ENCODE measurements at regions not wholly inside any gene's neighbourhood (a gene's known extent, or its start where the extent isn't known, plus 50 kb on each side); places are given as distances from the start of the nearest gene placed in this dataset.
"Not testable (repeated sequence)": the region's sequence is repeated elsewhere in the genome, so short reads cannot be mapped to it uniquely, and the experiment has no call there.

GRCh38 chr4:55269995-55270394 is 76.0 kb upstream of the SRD5A3 start:
- H3K4me3 ChIP-seq (ENCODE audit: low read depth, low read length) = no peak overlapping the region
- TF ChIP-seq, protein P1, sequence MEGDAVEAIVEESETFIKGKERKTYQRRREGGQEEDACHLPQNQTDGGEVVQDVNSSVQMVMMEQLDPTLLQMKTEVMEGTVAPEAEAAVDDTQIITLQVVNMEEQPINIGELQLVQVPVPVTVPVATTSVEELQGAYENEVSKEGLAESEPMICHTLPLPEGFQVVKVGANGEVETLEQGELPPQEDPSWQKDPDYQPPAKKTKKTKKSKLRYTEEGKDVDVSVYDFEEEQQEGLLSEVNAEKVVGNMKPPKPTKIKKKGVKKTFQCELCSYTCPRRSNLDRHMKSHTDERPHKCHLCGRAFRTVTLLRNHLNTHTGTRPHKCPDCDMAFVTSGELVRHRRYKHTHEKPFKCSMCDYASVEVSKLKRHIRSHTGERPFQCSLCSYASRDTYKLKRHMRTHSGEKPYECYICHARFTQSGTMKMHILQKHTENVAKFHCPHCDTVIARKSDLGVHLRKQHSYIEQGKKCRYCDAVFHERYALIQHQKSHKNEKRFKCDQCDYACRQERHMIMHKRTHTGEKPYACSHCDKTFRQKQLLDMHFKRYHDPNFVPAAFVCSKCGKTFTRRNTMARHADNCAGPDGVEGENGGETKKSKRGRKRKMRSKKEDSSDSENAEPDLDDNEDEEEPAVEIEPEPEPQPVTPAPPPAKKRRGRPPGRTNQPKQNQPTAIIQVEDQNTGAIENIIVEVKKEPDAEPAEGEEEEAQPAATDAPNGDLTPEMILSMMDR (IDR thresholded peaks at IDR 0.05; ENCODE audit: low read depth, low read length) = no peak
- no peak for TF ChIP-seq MYC (IDR thresholded peaks at IDR 0.05; ENCODE audit: low read depth, low read length)
- TF ChIP-seq, protein P2, sequence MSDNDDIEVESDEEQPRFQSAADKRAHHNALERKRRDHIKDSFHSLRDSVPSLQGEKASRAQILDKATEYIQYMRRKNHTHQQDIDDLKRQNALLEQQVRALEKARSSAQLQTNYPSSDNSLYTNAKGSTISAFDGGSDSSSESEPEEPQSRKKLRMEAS (IDR thresholded peaks at IDR 0.05; ENCODE audit: low read depth, low read length) = no peak
- no peak for TF ChIP-seq POLR2A (IDR thresholded peaks at IDR 0.05; ENCODE audit: extremely low read depth, insufficient read length)
- DNase-seq (ENCODE audit: low read depth) = no peak

GRCh38 chr4:55270481-55270880 is 75.6 kb upstream of the SRD5A3 start:
- TF ChIP-seq POLR2A (IDR thresholded peaks at IDR 0.05; ENCODE audit: extremely low read depth, insufficient read length) (no peak), MYC (IDR thresholded peaks at IDR 0.05; ENCODE audit: low read depth, low read length) (no peak)
- TF ChIP-seq, protein P1 (IDR thresholded peaks at IDR 0.05; ENCODE audit: low read depth, low read length) = no peak
- TF ChIP-seq, protein P2 (IDR thresholded peaks at IDR 0.05; ENCODE audit: low read depth, low read length) = no peak
- no peak overlapping the region for H3K4me3 ChIP-seq (ENCODE audit: low read depth, low read length)
- no peak for DNase-seq (ENCODE audit: low read depth)

DNA sequence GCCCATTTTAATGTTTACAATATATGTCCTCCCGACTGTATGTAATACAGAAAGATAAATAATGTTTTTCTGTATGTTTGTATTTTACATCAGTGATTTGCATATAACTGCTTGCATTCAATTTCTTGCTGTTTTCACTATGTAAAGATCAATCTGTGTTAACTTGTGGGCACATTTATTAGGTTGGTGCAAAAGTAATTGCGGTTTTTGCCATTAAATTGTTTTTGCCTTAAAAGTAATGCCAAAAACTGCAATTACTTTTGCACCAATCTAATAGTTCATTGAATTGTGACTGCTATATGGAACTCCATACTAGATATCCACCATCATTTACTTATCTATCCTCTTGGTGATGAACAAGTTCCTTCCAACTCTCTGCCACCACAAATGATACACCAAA is 73.9 kb upstream of the SRD5A3 start:
- no peak overlapping the region for H3K4me3 ChIP-seq (ENCODE audit: low read depth, low read length)
- DNase-seq (ENCODE audit: low read depth) = no peak
- TF ChIP-seq MYC (IDR thresholded peaks at IDR 0.05; ENCODE audit: low read depth, low read length) (no peak), POLR2A (IDR thresholded peaks at IDR 0.05; ENCODE audit: extremely low read depth, insufficient read length) (no peak)
- TF ChIP-seq, protein P2 (IDR thresholded peaks at IDR 0.05; ENCODE audit: low read depth, low read length) = no peak
- TF ChIP-seq, protein P1 (IDR thresholded peaks at IDR 0.05; ENCODE audit: low read depth, low read length) = no peak

GRCh38 chr4:55272589-55272988 is 73.5 kb upstream of the SRD5A3 start:
- no peak for DNase-seq (ENCODE audit: low read depth)
- no peak overlapping the region for H3K4me3 ChIP-seq (ENCODE audit: low read depth, low read length)
- TF ChIP-seq POLR2A (IDR thresholded peaks at IDR 0.05; ENCODE audit: extremely low read depth, insufficient read length) = no peak
- no peak for TF ChIP-seq MYC (IDR thresholded peaks at IDR 0.05; ENCODE audit: low read depth, low read length)
- TF ChIP-seq, protein P2 (IDR thresholded peaks at IDR 0.05; ENCODE audit: low read depth, low read length) = no peak
- TF ChIP-seq, protein P1 (IDR thresholded peaks at IDR 0.05; ENCODE audit: low read depth, low read length) = no peak

GRCh38 chr4:55277011-55277410 is 69.0 kb upstream of the SRD5A3 start:
- no peak for DNase-seq (ENCODE audit: low read depth)
- TF ChIP-seq POLR2A (IDR thresholded peaks at IDR 0.05; ENCODE audit: extremely low read depth, insufficient read length) (no peak), MYC (IDR thresholded peaks at IDR 0.05; ENCODE audit: low read depth, low read length) (no peak)
- TF ChIP-seq, protein P1 (IDR thresholded peaks at IDR 0.05; ENCODE audit: low read depth, low read length) = no peak
- TF ChIP-seq, protein P2 (IDR thresholded peaks at IDR 0.05; ENCODE audit: low read depth, low read length) = no peak

GRCh38 chr4:55278316-55278715 is 67.7 kb upstream of the SRD5A3 start:
- TF ChIP-seq POLR2A (IDR thresholded peaks at IDR 0.05; ENCODE audit: extremely low read depth, insufficient read length) (no peak), MYC (IDR thresholded peaks at IDR 0.05; ENCODE audit: low read depth, low read length) (no peak)
- TF ChIP-seq, protein P2 (IDR thresholded peaks at IDR 0.05; ENCODE audit: low read depth, low read length) = no peak
- TF ChIP-seq, protein P1 (IDR thresholded peaks at IDR 0.05; ENCODE audit: low read depth, low read length) = no peak
- H3K4me3 ChIP-seq (ENCODE audit: low read depth, low read length) = no peak overlapping the region
- DNase-seq (ENCODE audit: low read depth) = no peak

More at GRCh38 chr4:55277011-55277410, 69.0 kb upstream of the SRD5A3 start:
- no peak overlapping the region for H3K4me3 ChIP-seq (ENCODE audit: low read depth, low read length)

DNA sequence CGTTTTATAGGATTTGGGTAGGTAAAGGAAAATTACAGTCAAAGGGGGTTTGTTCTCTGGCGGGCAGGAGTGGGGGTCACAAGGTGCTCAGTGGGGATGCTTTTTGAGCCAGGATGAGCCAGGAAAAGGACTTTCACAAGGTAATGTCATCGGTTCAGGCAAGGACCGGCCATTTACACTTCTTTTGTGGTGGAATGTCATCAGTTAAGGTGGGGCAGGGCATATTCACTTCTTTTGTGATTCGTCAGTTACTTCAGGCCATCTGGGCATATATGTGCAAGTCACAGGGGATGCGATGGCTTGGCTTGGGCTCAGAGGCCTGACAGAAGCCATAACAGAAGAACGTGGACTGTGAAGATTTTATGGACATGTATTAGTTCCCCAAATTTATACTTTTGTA is 65.6 kb upstream of the SRD5A3 start:
- DNase-seq (ENCODE audit: low read depth); H3K4me3 ChIP-seq (ENCODE audit: low read depth, low read length): not testable (repeated sequence)

- DNase-seq (ENCODE audit: low read depth) = not testable (repeated sequence)
These were observed 64.8 kb upstream of the SRD5A3 start for GRCh38 chr4:55281118-55281683.

More at GRCh38 chr4:55281118-55281683, 64.8 kb upstream of the SRD5A3 start:
- H3K4me3 ChIP-seq (ENCODE audit: low read depth, low read length) = not testable (repeated sequence)

Measured in NB4 (cell line).